ENCODE measurements at regions not wholly inside any gene's neighbourhood (a gene's known extent, or its start where the extent isn't known, plus 50 kb on each side); places are given as distances from the start of the nearest gene placed in this dataset.
"Not testable (repeated sequence)": the region's sequence is repeated elsewhere in the genome, so short reads cannot be mapped to it uniquely, and the experiment has no call there.

DNA sequence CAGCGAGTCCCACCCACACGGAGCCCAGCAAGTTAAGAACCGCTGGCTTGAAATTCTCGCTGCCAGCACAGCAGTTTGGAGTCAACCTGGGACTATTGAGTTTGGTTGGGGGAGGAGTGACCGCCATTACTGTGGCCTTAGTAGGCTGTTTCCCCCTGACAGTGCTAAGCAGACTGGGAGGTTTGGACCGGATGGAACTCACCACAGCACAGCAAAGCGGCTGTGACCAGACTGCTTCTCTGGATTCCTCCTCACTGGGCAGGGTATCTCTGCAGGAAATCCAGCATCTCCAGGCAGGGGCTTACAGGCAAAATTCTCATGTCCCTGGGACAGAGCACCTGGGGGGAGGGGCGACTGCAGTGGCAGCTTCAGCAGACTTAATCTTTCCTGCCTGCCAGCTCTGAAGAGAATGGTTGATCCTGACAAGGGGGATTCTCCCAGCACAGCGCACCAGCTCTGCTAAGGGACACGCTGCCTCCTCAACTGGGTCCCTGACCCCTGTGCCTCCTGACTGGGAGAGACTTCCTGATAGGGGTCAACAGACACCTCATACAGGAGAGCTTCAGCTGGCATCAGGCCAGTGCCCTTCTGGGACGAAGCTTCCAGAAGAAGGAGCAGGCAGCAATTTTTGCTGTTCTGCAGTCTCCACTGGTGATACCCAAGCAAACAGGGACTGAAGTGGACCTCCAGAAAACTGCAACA lies 425.4 kb downstream of the NYAP2 start:
- DNase-seq (ENCODE audit: extremely low read depth, low read depth) = no peak

- no peak for DNase-seq (ENCODE audit: extremely low read depth, low read depth)
Observed at GRCh38 chr2:225821351-225821750, 421.8 kb downstream of the NYAP2 start.

DNA sequence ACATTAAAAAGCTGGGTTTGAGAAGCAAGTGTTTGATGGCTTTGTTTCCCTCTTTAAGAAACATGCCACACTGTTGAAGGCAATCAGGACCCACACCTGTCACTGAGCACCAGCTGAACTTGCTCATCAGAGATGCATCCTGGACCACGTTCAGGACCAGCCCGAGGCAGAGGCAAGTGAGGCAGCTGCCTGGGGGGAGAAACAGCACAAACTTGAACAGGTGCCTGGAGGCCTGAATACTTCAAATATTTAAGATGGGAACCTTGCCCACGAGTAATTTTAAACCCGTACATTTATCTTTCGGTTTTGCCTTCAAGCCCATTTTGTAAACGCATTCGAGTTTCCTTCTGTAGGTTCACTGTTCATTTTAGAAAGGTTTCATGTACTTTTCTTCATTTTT lies 421.3 kb downstream of the NYAP2 start:
- DNase-seq (ENCODE audit: extremely low read depth, low read depth) = no peak

DNA sequence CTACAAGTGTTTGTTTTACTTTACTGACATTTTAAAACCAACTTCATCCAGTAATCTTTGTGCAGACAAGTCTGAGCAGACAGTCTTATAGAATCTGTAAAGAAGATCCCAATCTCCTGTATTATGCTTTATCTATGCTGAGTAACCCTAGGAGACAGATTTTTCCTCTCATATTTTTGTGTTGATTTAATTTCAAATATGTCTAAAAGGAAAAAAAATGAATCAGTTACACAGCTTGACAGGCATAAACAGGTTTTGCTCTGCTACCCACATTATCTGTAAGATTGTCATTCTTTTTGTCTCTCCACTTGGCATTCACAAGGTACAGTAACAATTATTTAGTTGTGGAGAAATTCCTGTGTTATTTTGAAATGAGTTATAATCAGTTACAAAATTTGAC lies 415.0 kb downstream of the NYAP2 start:
- DNase-seq (ENCODE audit: extremely low read depth, low read depth) = no peak

- no peak for DNase-seq (ENCODE audit: extremely low read depth, low read depth)
Observed at GRCh38 chr2:225806105-225806504, 406.6 kb downstream of the NYAP2 start.

GRCh38 chr2:225802076-225802475 lies 402.6 kb downstream of the NYAP2 start:
- not testable (repeated sequence) for DNase-seq (ENCODE audit: extremely low read depth, low read depth)

DNA sequence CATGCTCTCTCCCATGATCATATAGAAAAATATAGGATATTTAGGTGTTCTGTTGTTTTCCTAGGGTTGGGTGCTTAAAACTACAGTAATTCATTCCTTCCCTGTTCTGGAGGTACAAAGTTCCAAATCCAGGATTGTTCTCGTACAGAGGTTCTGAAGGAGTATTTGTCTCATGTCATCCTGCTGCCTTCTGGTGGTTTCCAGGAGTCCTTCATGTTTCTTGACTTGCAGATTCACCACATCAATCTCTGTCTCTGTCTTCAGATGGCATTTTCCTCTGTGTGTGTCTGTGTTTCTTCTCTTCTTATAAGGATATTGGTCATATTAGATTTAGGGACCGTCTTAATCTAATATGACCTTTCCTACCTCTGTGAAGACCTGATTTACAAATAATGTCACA lies 397.9 kb downstream of the NYAP2 start:
- DNase-seq (ENCODE audit: extremely low read depth, low read depth) = no peak

DNA sequence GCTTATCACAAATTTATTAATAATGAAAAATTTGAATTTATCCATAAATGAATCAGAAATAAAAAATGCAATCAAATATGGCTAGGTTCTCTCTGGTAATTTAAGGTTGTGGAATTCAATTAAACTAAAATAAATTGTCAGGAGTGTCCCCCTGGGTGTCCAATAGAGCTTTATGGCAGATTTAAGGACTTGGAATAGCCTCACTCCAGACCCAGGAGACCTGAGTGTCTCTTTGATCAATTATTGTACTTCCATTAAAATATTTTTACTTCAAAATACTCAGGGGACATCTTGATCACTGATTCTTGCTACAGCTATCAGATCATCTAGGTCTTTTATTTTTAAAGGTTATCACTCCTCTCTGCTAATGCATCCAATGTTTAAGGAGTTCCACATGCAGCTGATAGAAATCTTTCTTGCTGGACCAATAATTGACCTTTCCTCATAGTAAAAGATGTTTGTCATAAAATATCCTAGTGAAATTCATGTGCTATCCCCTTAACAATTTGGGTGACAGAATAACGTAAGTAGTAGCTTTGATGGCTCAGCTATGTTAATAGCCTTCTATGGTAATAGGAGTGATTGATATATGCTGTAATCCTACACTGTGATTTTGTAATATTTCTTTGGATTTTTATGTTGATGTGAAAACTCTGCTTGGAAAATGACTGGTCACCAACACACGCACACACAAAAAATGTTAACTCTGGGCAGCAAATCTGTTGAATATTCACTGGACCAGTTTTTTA lies 395.3 kb downstream of the NYAP2 start:
- no peak for DNase-seq (ENCODE audit: extremely low read depth, low read depth)

DNA sequence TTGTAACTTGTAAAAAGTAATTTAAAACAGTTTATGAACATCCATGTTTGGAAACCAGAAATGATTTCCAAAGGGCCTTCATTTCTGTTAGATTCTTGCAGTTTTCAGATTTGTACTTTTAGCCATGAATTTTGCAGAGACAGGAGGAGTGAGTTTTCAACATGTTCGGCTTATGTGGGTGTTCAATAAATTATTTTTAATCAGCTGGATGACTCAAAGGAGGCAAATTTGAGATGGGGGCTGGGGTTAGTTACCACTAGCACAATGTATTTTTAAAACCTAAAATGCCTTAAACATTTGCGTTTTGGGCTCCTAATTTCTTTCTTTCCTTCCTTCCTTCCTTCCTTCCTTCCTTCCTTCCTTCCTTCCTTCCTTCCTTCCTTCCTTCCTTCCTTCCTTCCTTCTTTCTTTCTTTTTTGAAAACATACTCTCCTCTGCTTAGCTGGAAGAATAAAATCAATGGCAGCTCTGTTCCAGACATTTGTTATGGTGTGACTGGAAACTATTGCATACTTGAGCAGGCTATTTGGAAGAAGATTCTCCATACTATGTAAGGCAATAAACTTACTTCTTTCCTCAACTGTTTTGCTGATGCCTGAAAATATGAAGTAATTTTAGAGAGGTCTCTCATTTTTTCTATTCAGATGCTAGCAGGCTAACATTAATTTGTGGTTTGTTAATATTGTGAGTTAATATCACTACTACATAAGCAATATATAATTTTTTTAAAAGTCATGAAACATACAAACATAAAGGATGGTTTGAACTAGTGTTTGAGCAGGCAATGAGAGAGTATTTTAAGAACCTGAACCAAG lies 394.4 kb downstream of the NYAP2 start:
- no peak for DNase-seq (ENCODE audit: extremely low read depth, low read depth)

- no peak for DNase-seq (ENCODE audit: extremely low read depth, low read depth)
Observed at GRCh38 chr2:225788571-225789094, 389.1 kb downstream of the NYAP2 start.

DNA sequence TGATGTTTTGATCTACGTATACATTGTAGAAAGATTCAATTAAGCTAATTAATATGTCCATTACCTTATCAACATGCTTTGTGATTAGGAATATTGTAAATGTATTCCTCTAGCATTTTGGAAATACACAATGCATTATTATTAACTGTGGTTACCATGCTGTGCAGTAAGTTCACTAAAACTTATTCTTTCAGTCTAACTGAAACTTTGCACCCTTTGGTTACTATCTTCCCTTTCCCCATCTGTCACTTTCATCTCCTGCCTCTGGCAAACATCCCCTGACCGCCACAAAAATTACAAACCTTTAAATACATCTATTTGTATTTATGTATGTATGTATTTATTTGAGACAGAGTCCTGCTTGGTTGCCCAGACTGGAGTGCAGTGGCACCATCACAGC lies 388.0 kb downstream of the NYAP2 start:
- DNase-seq (ENCODE audit: extremely low read depth, low read depth) = no peak

GRCh38 chr2:225781991-225782390 lies 382.5 kb downstream of the NYAP2 start:
- no peak for DNase-seq (ENCODE audit: extremely low read depth, low read depth)

DNA sequence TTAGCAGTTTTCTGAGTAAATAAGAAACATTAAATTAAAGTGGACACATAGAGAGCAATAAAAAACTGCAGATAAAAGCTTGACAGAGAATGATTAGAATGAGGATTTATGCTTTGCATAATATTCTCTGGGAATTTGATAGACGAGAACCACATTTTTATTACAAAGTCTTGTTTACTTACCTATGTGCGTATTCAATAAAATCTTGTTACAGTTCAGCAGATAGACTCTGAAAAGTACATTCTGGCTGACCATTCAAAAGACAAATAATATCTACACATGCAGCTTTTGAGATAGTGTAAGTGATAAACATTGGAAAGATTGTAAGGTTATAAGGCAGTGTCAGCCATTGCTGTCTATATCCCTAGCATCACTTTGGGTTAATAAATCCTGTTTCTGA lies 381.6 kb downstream of the NYAP2 start:
- DNase-seq (ENCODE audit: extremely low read depth, low read depth) = no peak

DNA sequence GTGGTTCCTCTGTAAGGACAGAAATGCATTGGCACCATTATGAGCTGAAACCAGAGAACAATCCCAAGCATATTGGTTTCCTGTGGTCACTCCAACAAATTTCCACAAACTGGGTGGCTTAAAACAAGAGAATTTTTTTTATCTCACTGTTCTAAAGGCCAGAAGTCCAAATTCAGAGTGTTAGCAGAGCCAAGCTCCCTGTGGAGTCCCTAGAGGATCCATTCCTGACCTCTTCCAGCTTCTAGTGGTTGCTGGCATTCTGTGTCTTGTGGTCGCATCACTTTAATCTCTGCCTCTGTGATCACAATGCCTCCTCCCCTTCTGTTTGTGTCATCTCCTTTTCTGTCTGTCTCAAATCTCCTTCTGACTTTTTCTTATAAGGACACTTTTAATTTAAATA lies 380.3 kb downstream of the NYAP2 start:
- DNase-seq (ENCODE audit: extremely low read depth, low read depth) = no peak

DNA sequence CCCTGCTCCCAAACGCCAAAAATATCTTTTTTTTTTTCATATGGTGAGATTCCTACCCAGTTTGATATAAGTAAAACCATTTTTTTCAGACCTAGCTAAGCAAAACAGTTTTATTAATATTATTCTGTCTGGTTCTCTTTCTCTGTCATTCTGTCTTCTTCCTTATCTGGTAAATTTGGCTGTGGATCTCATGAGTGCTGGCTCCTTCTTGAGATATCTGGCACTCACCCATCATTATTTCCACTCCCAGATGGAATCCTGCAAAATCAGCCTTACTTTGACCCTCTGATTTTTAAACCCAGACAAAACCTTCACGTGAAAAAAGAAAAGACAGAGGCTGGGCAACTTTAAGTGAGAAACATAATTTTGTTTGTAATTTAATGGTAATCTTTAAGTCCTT lies 373.6 kb downstream of the NYAP2 start:
- no peak for DNase-seq (ENCODE audit: extremely low read depth, low read depth)

DNA sequence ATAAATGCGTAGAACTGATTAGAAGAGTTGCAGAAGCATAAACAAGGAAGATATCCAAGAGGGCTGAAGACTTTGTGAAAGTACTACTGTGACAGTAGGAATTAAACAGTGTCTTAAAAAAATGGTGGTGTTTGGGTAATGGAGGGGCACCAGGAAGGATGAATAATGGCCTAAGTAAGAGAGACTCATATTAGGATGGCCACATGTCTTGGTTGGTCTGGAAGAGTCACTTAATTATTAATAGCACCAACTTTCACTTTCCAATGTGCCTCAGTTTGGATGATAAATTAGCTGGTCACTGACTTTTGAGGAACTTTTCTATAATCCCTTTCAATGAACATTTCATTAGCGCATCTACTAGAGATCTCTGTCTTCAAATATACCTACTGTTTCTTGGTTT lies 372.2 kb downstream of the NYAP2 start:
- no peak for DNase-seq (ENCODE audit: extremely low read depth, low read depth)

- DNase-seq (ENCODE audit: extremely low read depth, low read depth) = no peak
Observed at GRCh38 chr2:225768741-225769140, 369.2 kb downstream of the NYAP2 start.

GRCh38 chr2:225766431-225766830 lies 366.9 kb downstream of the NYAP2 start:
- DNase-seq (ENCODE audit: extremely low read depth, low read depth) = no peak

GRCh38 chr2:225765820-225766219 lies 366.3 kb downstream of the NYAP2 start:
- DNase-seq (ENCODE audit: extremely low read depth, low read depth) = no peak

- no peak for DNase-seq (ENCODE audit: extremely low read depth, low read depth)
Observed at GRCh38 chr2:225764346-225764745, 364.8 kb downstream of the NYAP2 start.

DNA sequence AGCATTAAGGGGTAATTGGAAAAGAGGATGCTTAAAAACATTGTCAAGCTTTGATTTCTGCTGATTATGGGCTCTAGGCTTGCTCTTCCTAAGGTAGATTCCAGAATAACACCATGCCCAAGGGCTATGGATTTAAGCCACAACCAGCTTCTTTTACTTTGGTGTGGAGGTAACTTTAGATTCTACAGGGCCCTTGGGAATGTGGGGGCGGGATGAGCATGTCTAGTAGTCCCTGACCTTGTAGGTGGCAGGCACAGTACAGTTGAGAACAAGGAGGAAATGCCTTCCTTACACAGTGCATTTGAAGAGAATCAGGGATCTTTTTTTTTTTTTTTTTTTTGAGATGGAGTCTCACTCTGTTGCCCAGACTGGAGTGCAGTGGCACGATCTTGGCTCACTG lies 364.2 kb downstream of the NYAP2 start:
- DNase-seq (ENCODE audit: extremely low read depth, low read depth) = no peak
